Progenitor cell of endocrine pancreas (in vitro differentiated cells): ENCODE measurements at regions not wholly inside any gene's neighbourhood (a gene's known extent, or its start where the extent isn't known, plus 50 kb on each side); places are given as distances from the start of the nearest gene placed in this dataset.

ENCODE experiments used
- DNase-seq: peaks from one replicate; pipeline ENCODE4 v3.0.0; 2021; ENCODE audit warnings: low spot score; ENCODE audit not compliant: unreplicated experiment
- H3K27ac Mint-ChIP-seq: 2 replicates; pipeline ENCODE4 v1.8.0; 2021; ENCODE audit warnings: mild to moderate bottlenecking, moderate library complexity, mixed read lengths
- H3K27me3 Mint-ChIP-seq: 2 replicates; pipeline ENCODE4 v1.8.0; 2021; ENCODE audit warnings: mixed read lengths
- H3K36me3 Mint-ChIP-seq: 2 replicates; pipeline ENCODE4 v1.8.0; 2022; ENCODE audit warnings: mixed read lengths; ENCODE audit not compliant: insufficient read depth
- H3K4me1 Mint-ChIP-seq: 2 replicates; pipeline ENCODE4 v1.8.0; 2021; ENCODE audit warnings: low read depth, mixed read lengths
- H3K4me3 Mint-ChIP-seq: 2 replicates; pipeline ENCODE4 v1.8.0; 2021; ENCODE audit warnings: low read depth, mild to moderate bottlenecking, moderate library complexity, mixed read lengths
- H3K9me3 Mint-ChIP-seq: 2 replicates; pipeline ENCODE4 v1.8.0; 2021; ENCODE audit warnings: low read depth, mixed read lengths
- CTCF ChIP-seq: fragments of 200-600 bp; sonication (generic); IDR thresholded peaks from one replicate; pipeline ENCODE4 v1.5.0; 2021; ENCODE audit warnings: antibody characterized with exemption, mild to moderate bottlenecking; ENCODE audit not compliant: unreplicated experiment

GRCh38 chr14:84646786-84647500, 883.0 kb upstream of the FLRT2 start:
- Mint-ChIP-seq H3K9me3 (peaks cover 8% of the 10 kb centered on the region), H3K4me1 (peaks cover 10% of the 10 kb centered on the region), H3K4me3 (no peak overlapping the region), H3K27me3 (peaks cover 68% of the 10 kb centered on the region), H3K36me3 (peaks cover 2% of the 10 kb centered on the region), H3K27ac (no peak overlapping the region)
- no peak for TF ChIP-seq CTCF
- DNase-seq, result no peak

- DNase-seq, result no peak
- Mint-ChIP-seq H3K27me3 (peaks cover 33% of the 10 kb centered on the region), H3K4me3 (no peak overlapping the region), H3K9me3 (peaks cover 31% of the 10 kb centered on the region), H3K36me3 (peaks cover 11% of the 10 kb centered on the region), H3K4me1 (peaks cover 2% of the 10 kb centered on the region), H3K27ac (no peak overlapping the region)
- TF ChIP-seq CTCF, result no peak
These were observed 874.9 kb upstream of the FLRT2 start for GRCh38 chr14:84655014-84655413.

GRCh38 chr14:84657911-84658310, 872.0 kb upstream of the FLRT2 start:
- H3K27ac Mint-ChIP-seq, result no peak overlapping the region

GRCh38 chr14:84670796-84671195, 859.1 kb upstream of the FLRT2 start:
- Mint-ChIP-seq H3K4me1 (peaks cover 18% of the 10 kb centered on the region), H3K27ac (peak overlapping the region; percentile 55), H3K4me3 (no peak overlapping the region), H3K27me3 (no peaks in the 10 kb centered on the region), H3K9me3 (peaks cover 3% of the 10 kb centered on the region), H3K36me3 (no peaks in the 10 kb centered on the region)
- no peak for TF ChIP-seq CTCF
- no peak for DNase-seq

More at GRCh38 chr14:84657911-84658310, 872.0 kb upstream of the FLRT2 start:
- Mint-ChIP-seq H3K9me3 (peaks cover 22% of the 10 kb centered on the region), H3K27me3 (peaks cover 18% of the 10 kb centered on the region), H3K4me1 (peaks cover 2% of the 10 kb centered on the region), H3K36me3 (peaks cover 6% of the 10 kb centered on the region), H3K4me3 (no peak overlapping the region)
- DNase-seq, result no peak
- TF ChIP-seq CTCF, result no peak

GRCh38 chr14:84671776-84672175, 858.2 kb upstream of the FLRT2 start:
- Mint-ChIP-seq H3K27me3 (no peaks in the 10 kb centered on the region), H3K36me3 (no peaks in the 10 kb centered on the region)
- DNase-seq, result no peak

More at GRCh38 chr14:84671776-84672175, 858.2 kb upstream of the FLRT2 start:
- Mint-ChIP-seq H3K4me1 (peaks cover 18% of the 10 kb centered on the region), H3K4me3 (no peak overlapping the region), H3K27ac (no peak overlapping the region), H3K9me3 (peaks cover 3% of the 10 kb centered on the region)
- TF ChIP-seq CTCF, result no peak
